Cardiac muscle cell (in vitro differentiated cells and primary cell): ENCODE measurements at regions not wholly inside any gene's neighbourhood (a gene's known extent, or its start where the extent isn't known, plus 50 kb on each side); places are given as distances from the start of the nearest gene placed in this dataset.

Experiments
- DNase-seq, 2 donors: peaks; one replicate each; pipeline versions ENCODE4 v3.0.0 to v3.0.0-alpha.2; 2010 to 2017; ENCODE audit warnings: low read depth in 1 of 2, low spot score in 1 of 2
- H3K27ac ChIP-seq: fragments of 200-600 bp; sonication (generic); 2 replicates; pipeline ENCODE4 v1.5.1; 2016
- H3K27me3 ChIP-seq: fragments of 200-600 bp; sonication (generic); 2 replicates; pipeline ENCODE4 v1.6.0; 2016; ENCODE audit warnings: control low read depth
- H3K36me3 ChIP-seq: fragments of 200-600 bp; sonication (generic); 2 replicates; pipeline ENCODE4 v1.5.1; 2016; ENCODE audit warnings: control low read depth
- H3K4me1 ChIP-seq: fragments of 200-600 bp; sonication (generic); 2 replicates; pipeline ENCODE4 v1.8.1; 2017; ENCODE audit warnings: low read depth, mild to moderate bottlenecking, mixed run types
- H3K4me3 ChIP-seq: fragments of 200-600 bp; sonication (generic); 2 replicates; pipeline ENCODE4 v1.5.1; 2016; ENCODE audit warnings: mild to moderate bottlenecking
- H3K9me3 ChIP-seq: fragments of 200-600 bp; sonication (generic); 2 replicates; pipeline ENCODE4 v1.5.1; 2017; ENCODE audit warnings: low read depth, mild to moderate bottlenecking, control low read depth
- TF ChIP-seq, protein P1 (sequence below): IDR thresholded peaks from 2 replicates; pipeline ENCODE4 v1.5.1; 2012; ENCODE audit warnings: low read depth, mild to moderate bottlenecking, low read length

DNA sequence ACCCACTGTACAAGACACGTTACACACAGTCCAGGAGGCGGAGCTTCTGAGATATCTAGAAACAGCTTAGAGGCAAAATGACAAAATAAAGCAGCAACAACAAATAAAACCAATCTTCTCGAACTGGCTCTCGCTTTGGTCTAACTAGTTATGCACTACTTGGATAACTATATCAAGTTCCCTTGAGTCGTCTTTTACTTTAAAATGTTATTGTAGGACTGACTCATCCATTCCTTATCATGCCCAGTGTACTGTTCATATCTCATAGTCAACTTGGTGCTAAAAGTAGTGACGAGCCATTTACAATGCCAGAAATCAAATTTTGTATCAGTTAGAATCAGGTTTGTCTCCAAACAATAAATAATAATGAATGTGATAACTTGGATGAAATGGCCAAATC is 102.5 kb upstream of the SLC35G4 start:
- Histone ChIP-seq H3K9me3 (no peaks in the 10 kb centered on the region), H3K27ac (no peak overlapping the region), H3K36me3 (no peaks in the 10 kb centered on the region), H3K27me3 (no peaks in the 10 kb centered on the region), H3K4me3 (no peak overlapping the region), H3K4me1 (no peaks in the 10 kb centered on the region)
- TF ChIP-seq, protein P1, sequence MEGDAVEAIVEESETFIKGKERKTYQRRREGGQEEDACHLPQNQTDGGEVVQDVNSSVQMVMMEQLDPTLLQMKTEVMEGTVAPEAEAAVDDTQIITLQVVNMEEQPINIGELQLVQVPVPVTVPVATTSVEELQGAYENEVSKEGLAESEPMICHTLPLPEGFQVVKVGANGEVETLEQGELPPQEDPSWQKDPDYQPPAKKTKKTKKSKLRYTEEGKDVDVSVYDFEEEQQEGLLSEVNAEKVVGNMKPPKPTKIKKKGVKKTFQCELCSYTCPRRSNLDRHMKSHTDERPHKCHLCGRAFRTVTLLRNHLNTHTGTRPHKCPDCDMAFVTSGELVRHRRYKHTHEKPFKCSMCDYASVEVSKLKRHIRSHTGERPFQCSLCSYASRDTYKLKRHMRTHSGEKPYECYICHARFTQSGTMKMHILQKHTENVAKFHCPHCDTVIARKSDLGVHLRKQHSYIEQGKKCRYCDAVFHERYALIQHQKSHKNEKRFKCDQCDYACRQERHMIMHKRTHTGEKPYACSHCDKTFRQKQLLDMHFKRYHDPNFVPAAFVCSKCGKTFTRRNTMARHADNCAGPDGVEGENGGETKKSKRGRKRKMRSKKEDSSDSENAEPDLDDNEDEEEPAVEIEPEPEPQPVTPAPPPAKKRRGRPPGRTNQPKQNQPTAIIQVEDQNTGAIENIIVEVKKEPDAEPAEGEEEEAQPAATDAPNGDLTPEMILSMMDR = no peak
- no peak for DNase-seq

- Histone ChIP-seq H3K27me3 (no peaks in the 10 kb centered on the region), H3K4me3 (no peak overlapping the region), H3K27ac (no peak overlapping the region), H3K4me1 (no peaks in the 10 kb centered on the region), H3K9me3 (no peaks in the 10 kb centered on the region), H3K36me3 (no peaks in the 10 kb centered on the region)
- DNase-seq = no peak
- TF ChIP-seq, protein P1 = no peak
Measured at GRCh38 chr18:11505993-11506392, 103.4 kb upstream of the SLC35G4 start.

- no peaks in the 10 kb centered on the region for H3K36me3 ChIP-seq
- H3K9me3 ChIP-seq = no peaks in the 10 kb centered on the region
- no peak overlapping the region for H3K27ac ChIP-seq
- H3K4me3 ChIP-seq = no peak overlapping the region
- peak in 1 of 2 donors; percentile 12 for DNase-seq
- H3K4me1 ChIP-seq = no peaks in the 10 kb centered on the region
- H3K27me3 ChIP-seq = no peaks in the 10 kb centered on the region
- TF ChIP-seq, protein P1 = no peak
Measured at GRCh38 chr18:11504962-11505361, 104.4 kb upstream of the SLC35G4 start.

- H3K9me3 ChIP-seq = no peaks in the 10 kb centered on the region
- H3K4me1 ChIP-seq = no peaks in the 10 kb centered on the region
- TF ChIP-seq, protein P1 = no peak
- no peaks in the 10 kb centered on the region for H3K27me3 ChIP-seq
- no peak overlapping the region for H3K4me3 ChIP-seq
- no peak for DNase-seq
- no peak overlapping the region for H3K27ac ChIP-seq
- no peaks in the 10 kb centered on the region for H3K36me3 ChIP-seq
Measured at GRCh38 chr18:11502368-11502767, 107.0 kb upstream of the SLC35G4 start.

- no peaks in the 10 kb centered on the region for H3K9me3 ChIP-seq
- H3K4me1 ChIP-seq = no peaks in the 10 kb centered on the region
- TF ChIP-seq, protein P1 = no peak
- DNase-seq = no peak
- no peak overlapping the region for H3K4me3 ChIP-seq
- no peaks in the 10 kb centered on the region for H3K27me3 ChIP-seq
- no peaks in the 10 kb centered on the region for H3K36me3 ChIP-seq
- no peak overlapping the region for H3K27ac ChIP-seq
Measured at GRCh38 chr18:11501352-11501751, 108.0 kb upstream of the SLC35G4 start.
